ENCODE measurements at regions not wholly inside any gene's neighbourhood (a gene's known extent, or its start where the extent isn't known, plus 50 kb on each side); places are given as distances from the start of the nearest gene placed in this dataset.

GRCh38 chr3:30293621-30294240 lies 312.7 kb upstream of the TGFBR2 start:
- POLR2A ChIA-PET, result no interaction called here
- TF ChIP-seq LEF1 (IDR thresholded peaks at IDR 0.05; ENCODE audit: borderline replicate concordance) (no peak), BHLHE40 (IDR thresholded peaks at IDR 0.05; ENCODE audit: borderline replicate concordance) (no peak), HDGF (IDR thresholded peaks at IDR 0.05; ENCODE audit: borderline replicate concordance) (no peak), ELF4 (IDR thresholded peaks at IDR 0.05) (no peak), NFRKB (IDR thresholded peaks at IDR 0.05) (no peak), ZNF384 (IDR thresholded peaks at IDR 0.05) (no peak), SUZ12 (IDR thresholded peaks at IDR 0.05) (no peak), TARDBP (IDR thresholded peaks at IDR 0.05) (no peak), CTBP1 (IDR thresholded peaks at IDR 0.05; ENCODE audit: borderline replicate concordance) (no peak), FOXK2 (IDR thresholded peaks at IDR 0.05) (no peak), PKNOX1 (IDR thresholded peaks at IDR 0.05) (no peak), SP1 (IDR thresholded peaks at IDR 0.05) (no peak), FOXM1 (IDR thresholded peaks at IDR 0.05; ENCODE audit: borderline replicate concordance) (no peak), FOXA1 (IDR thresholded peaks at IDR 0.05) (no peak), ARNT (IDR thresholded peaks at IDR 0.05) (no peak), L3MBTL2 (conservative IDR thresholded peaks at IDR 0.05) (no peak)
- no peak for DNase-seq (ENCODE audit: extremely low spot score)
- CTCF ChIA-PET, result no interaction called here

GRCh38 chr3:30294241-30294667 lies 312.1 kb upstream of the TGFBR2 start:
- DNase-seq (ENCODE audit: extremely low spot score), result no peak
- ChIA-PET POLR2A (no interaction called here), CTCF (no interaction called here)
- TF ChIP-seq SP1 (IDR thresholded peaks at IDR 0.05), result no peak
- TF ChIP-seq LEF1 (IDR thresholded peaks at IDR 0.05; ENCODE audit: borderline replicate concordance), result no peak
- no peak for TF ChIP-seq FOXM1 (IDR thresholded peaks at IDR 0.05; ENCODE audit: borderline replicate concordance)
- no peak for TF ChIP-seq FOXK2 (IDR thresholded peaks at IDR 0.05)
- TF ChIP-seq ARNT (IDR thresholded peaks at IDR 0.05), result no peak
- TF ChIP-seq NFRKB (IDR thresholded peaks at IDR 0.05), result no peak
- no peak for TF ChIP-seq ZNF384 (IDR thresholded peaks at IDR 0.05)
- no peak for TF ChIP-seq TARDBP (IDR thresholded peaks at IDR 0.05)
- no peak for TF ChIP-seq ELF4 (IDR thresholded peaks at IDR 0.05)
- no peak for TF ChIP-seq PKNOX1 (IDR thresholded peaks at IDR 0.05)
- no peak for TF ChIP-seq CTBP1 (IDR thresholded peaks at IDR 0.05; ENCODE audit: borderline replicate concordance)
- no peak for TF ChIP-seq L3MBTL2 (conservative IDR thresholded peaks at IDR 0.05)
- no peak for TF ChIP-seq HDGF (IDR thresholded peaks at IDR 0.05; ENCODE audit: borderline replicate concordance)
- TF ChIP-seq SUZ12 (IDR thresholded peaks at IDR 0.05), result no peak
- TF ChIP-seq BHLHE40 (IDR thresholded peaks at IDR 0.05; ENCODE audit: borderline replicate concordance), result no peak

- TF ChIP-seq ELF4 (IDR thresholded peaks at IDR 0.05) (no peak), TARDBP (IDR thresholded peaks at IDR 0.05) (no peak), BHLHE40 (IDR thresholded peaks at IDR 0.05; ENCODE audit: borderline replicate concordance) (no peak), L3MBTL2 (conservative IDR thresholded peaks at IDR 0.05) (no peak), LEF1 (IDR thresholded peaks at IDR 0.05; ENCODE audit: borderline replicate concordance) (no peak), CTBP1 (IDR thresholded peaks at IDR 0.05; ENCODE audit: borderline replicate concordance) (no peak)
- POLR2A ChIA-PET, result no interaction called here
- CTCF ChIA-PET, result interaction anchor here (0.7 kb wide), 1 partner anchor 14 kb away, joined by 3 read pairs; no protein-coding TSS in a partner anchor
- no peak for DNase-seq (ENCODE audit: extremely low spot score)
These were observed 309.3 kb upstream of the TGFBR2 start for GRCh38 chr3:30297112-30297511.

- DNase-seq (ENCODE audit: extremely low spot score), result no peak
- CTCF ChIA-PET, result no interaction called here
- POLR2A ChIA-PET, result no interaction called here
- TF ChIP-seq FOXK2 (IDR thresholded peaks at IDR 0.05), result no peak
- no peak for TF ChIP-seq BHLHE40 (IDR thresholded peaks at IDR 0.05; ENCODE audit: borderline replicate concordance)
- TF ChIP-seq LEF1 (IDR thresholded peaks at IDR 0.05; ENCODE audit: borderline replicate concordance), result no peak
- TF ChIP-seq SP1 (IDR thresholded peaks at IDR 0.05), result no peak
- TF ChIP-seq ELF4 (IDR thresholded peaks at IDR 0.05), result no peak
- TF ChIP-seq CTBP1 (IDR thresholded peaks at IDR 0.05; ENCODE audit: borderline replicate concordance), result no peak
- no peak for TF ChIP-seq FOXA1 (IDR thresholded peaks at IDR 0.05)
- TF ChIP-seq HDGF (IDR thresholded peaks at IDR 0.05; ENCODE audit: borderline replicate concordance), result no peak
- TF ChIP-seq NFRKB (IDR thresholded peaks at IDR 0.05), result no peak
These were observed 306.6 kb upstream of the TGFBR2 start for GRCh38 chr3:30299674-30300385.

- no peak for DNase-seq (ENCODE audit: extremely low spot score)
- ChIA-PET CTCF (no interaction called here), POLR2A (no interaction called here)
- TF ChIP-seq NFRKB (IDR thresholded peaks at IDR 0.05) (no peak), HDGF (IDR thresholded peaks at IDR 0.05; ENCODE audit: borderline replicate concordance) (no peak), FOXA1 (IDR thresholded peaks at IDR 0.05) (no peak), FOXM1 (IDR thresholded peaks at IDR 0.05; ENCODE audit: borderline replicate concordance) (no peak), SUZ12 (IDR thresholded peaks at IDR 0.05) (no peak)
These were observed 305.6 kb upstream of the TGFBR2 start for GRCh38 chr3:30300809-30301208.

- no peak for DNase-seq (ENCODE audit: extremely low spot score)
- ChIA-PET CTCF (no interaction called here), POLR2A (no interaction called here)
- TF ChIP-seq BHLHE40 (IDR thresholded peaks at IDR 0.05; ENCODE audit: borderline replicate concordance), result no peak
- no peak for TF ChIP-seq SUZ12 (IDR thresholded peaks at IDR 0.05)
These were observed 304.4 kb upstream of the TGFBR2 start for GRCh38 chr3:30302027-30302426.

- CTCF ChIA-PET, result no interaction called here
- TF ChIP-seq LEF1 (IDR thresholded peaks at IDR 0.05; ENCODE audit: borderline replicate concordance) (no peak), PKNOX1 (IDR thresholded peaks at IDR 0.05) (no peak), TARDBP (IDR thresholded peaks at IDR 0.05) (no peak), SP1 (IDR thresholded peaks at IDR 0.05) (no peak), SUZ12 (IDR thresholded peaks at IDR 0.05) (no peak), ELF4 (IDR thresholded peaks at IDR 0.05) (no peak), FOXK2 (IDR thresholded peaks at IDR 0.05) (no peak), FOXM1 (IDR thresholded peaks at IDR 0.05; ENCODE audit: borderline replicate concordance) (no peak), NFRKB (IDR thresholded peaks at IDR 0.05) (no peak), ARNT (IDR thresholded peaks at IDR 0.05) (no peak), ZNF384 (IDR thresholded peaks at IDR 0.05) (no peak)
- DNase-seq (ENCODE audit: extremely low spot score), result no peak
- POLR2A ChIA-PET, result no interaction called here
These were observed 302.6 kb upstream of the TGFBR2 start for GRCh38 chr3:30303770-30304169.

All from HEK293T (cell line).